CD4-positive, CD25-positive, alpha-beta regulatory T cell (primary cell): ENCODE measurements at regions not wholly inside any gene's neighbourhood (a gene's known extent, or its start where the extent isn't known, plus 50 kb on each side); places are given as distances from the start of the nearest gene placed in this dataset.
A peak's percentile ranks its signal among the peaks of the same experiment; 100 is the strongest.

Experiments
- ATAC-seq, 2 donors: fragments of 150-1000 bp; cut with Tn5 transposase; one replicate each; pipeline ENCODE4 v1.10.0; 2021; ENCODE audit warnings: low read depth in 2 of 2, moderate number of reproducible peaks in 2 of 2, moderate library complexity in 1 of 2
- DNase-seq, 3 donors: peaks; one replicate each; pipeline versions ENCODE4 v3.0.0 to v3.0.0-alpha.2; 2012 to 2022; ENCODE audit warnings: mixed read lengths in 1 of 3
- H3K27ac ChIP-seq: one replicate; pipeline ENCODE4 v1.7.0; 2013; ENCODE audit warnings: mild to moderate bottlenecking, low read length; ENCODE audit not compliant: insufficient read depth, poor library complexity, severe bottlenecking
- H3K27me3 ChIP-seq: one replicate; pipeline ENCODE4 v1.7.0; 2013; ENCODE audit warnings: low read length; ENCODE audit not compliant: control insufficient read depth, insufficient read depth
- H3K36me3 ChIP-seq: one replicate; pipeline ENCODE4 v1.7.0; 2013; ENCODE audit warnings: mild to moderate bottlenecking, low read length, moderate library complexity; ENCODE audit not compliant: control insufficient read depth, insufficient read depth
- H3K4me1 ChIP-seq: 2 replicates; pipeline ENCODE4 v1.7.0; 2013; ENCODE audit warnings: mild to moderate bottlenecking, low read length; ENCODE audit not compliant: insufficient read depth, control insufficient read depth, poor library complexity, severe bottlenecking
- H3K4me3 ChIP-seq: one replicate; pipeline ENCODE4 v1.7.0; 2013; ENCODE audit warnings: low read depth, mild to moderate bottlenecking, low read length, moderate library complexity
- H3K9me3 ChIP-seq, 2 experiments: 1 replicate in 1 of 2; 2 replicates in 1 of 2; pipeline ENCODE4 v1.7.0; 2013; ENCODE audit warnings: low read length in 2 of 2, mild to moderate bottlenecking in 1 of 2, moderate library complexity in 1 of 2; ENCODE audit not compliant: control insufficient read depth in 2 of 2
- H3K27ac Mint-ChIP-seq, 3 donors: one replicate each; pipeline ENCODE4 v1.8.0; 2020 to 2022; ENCODE audit warnings: mild to moderate bottlenecking in 3 of 3, mixed read lengths in 3 of 3, moderate library complexity in 2 of 3
- H3K27me3 Mint-ChIP-seq: one replicate; pipeline ENCODE4 v1.8.0; 2022; ENCODE audit warnings: mild to moderate bottlenecking, mixed read lengths
- H3K36me3 Mint-ChIP-seq: one replicate; pipeline ENCODE4 v1.8.0; 2020; ENCODE audit warnings: mixed read lengths
- H3K4me1 Mint-ChIP-seq, 4 donors: one replicate each; pipeline ENCODE4 v1.8.0; 2020 to 2022; ENCODE audit warnings: mixed read lengths in 4 of 4, mild to moderate bottlenecking in 1 of 4
- H3K4me3 Mint-ChIP-seq, 4 donors: one replicate each; pipeline ENCODE4 v1.8.0; 2020 to 2022; ENCODE audit warnings: mild to moderate bottlenecking in 4 of 4, mixed read lengths in 4 of 4, moderate library complexity in 3 of 4
- H3K9me3 Mint-ChIP-seq, 7 donors: one replicate each; pipeline ENCODE4 v1.8.0; 2020 to 2022; ENCODE audit warnings: mixed read lengths in 7 of 7, mild to moderate bottlenecking in 3 of 7, moderate library complexity in 2 of 7

GRCh38 chr4:1500231-1500965 is 94.2 kb upstream of the NKX1-1 start:
- H3K4me1 ChIP-seq = no peaks in the 10 kb centered on the region
- H3K4me3 ChIP-seq = no peak overlapping the region
- Mint-ChIP-seq H3K27me3 (no peaks in the 10 kb centered on the region), H3K4me3 (no peak overlapping the region), H3K4me1 (no peaks in the 10 kb centered on the region), H3K9me3 (no peaks in the 10 kb centered on the region), H3K27ac (peak overlapping the region in 1 of 3 donors; percentile 23), H3K36me3 (no peaks in the 10 kb centered on the region)
- no peak overlapping the region for H3K27ac ChIP-seq
- no peaks in the 10 kb centered on the region for H3K36me3 ChIP-seq
- ATAC-seq (no peak), DNase-seq (no peak)
- H3K9me3 ChIP-seq = no peaks in the 10 kb centered on the region
- H3K27me3 ChIP-seq = no peaks in the 10 kb centered on the region

- Histone ChIP-seq H3K9me3 (no peaks in the 10 kb centered on the region), H3K4me3 (no peak overlapping the region), H3K27me3 (no peaks in the 10 kb centered on the region), H3K36me3 (no peaks in the 10 kb centered on the region), H3K4me1 (no peaks in the 10 kb centered on the region), H3K27ac (no peak overlapping the region)
- H3K4me1 Mint-ChIP-seq = no peaks in the 10 kb centered on the region
- H3K27ac Mint-ChIP-seq = no peak overlapping the region
- H3K4me3 Mint-ChIP-seq = no peak overlapping the region
- no peaks in the 10 kb centered on the region for H3K27me3 Mint-ChIP-seq
- ATAC-seq = no peak
- H3K9me3 Mint-ChIP-seq = no peaks in the 10 kb centered on the region
- H3K36me3 Mint-ChIP-seq = no peaks in the 10 kb centered on the region
- DNase-seq = no peak
These were observed 93.2 kb upstream of the NKX1-1 start for GRCh38 chr4:1499465-1499864.

GRCh38 chr4:1497189-1497801 is 91.1 kb upstream of the NKX1-1 start:
- H3K36me3 ChIP-seq = no peaks in the 10 kb centered on the region
- no peaks in the 10 kb centered on the region for H3K4me1 ChIP-seq
- no peak overlapping the region for H3K27ac Mint-ChIP-seq
- no peak for ATAC-seq
- H3K36me3 Mint-ChIP-seq = no peaks in the 10 kb centered on the region
- no peak for DNase-seq
- no peaks in the 10 kb centered on the region for H3K9me3 Mint-ChIP-seq
- no peak overlapping the region for H3K4me3 Mint-ChIP-seq
- no peaks in the 10 kb centered on the region for H3K27me3 ChIP-seq
- no peaks in the 10 kb centered on the region for H3K9me3 ChIP-seq
- no peak overlapping the region for H3K27ac ChIP-seq
- no peaks in the 10 kb centered on the region for H3K4me1 Mint-ChIP-seq
- no peak overlapping the region for H3K4me3 ChIP-seq
- peaks cover 5% of the 10 kb centered on the region for H3K27me3 Mint-ChIP-seq

GRCh38 chr4:1496116-1496642 is 89.9 kb upstream of the NKX1-1 start:
- ATAC-seq (no peak), DNase-seq (no peak)
- no peaks in the 10 kb centered on the region for H3K4me1 Mint-ChIP-seq
- peaks cover 5% of the 10 kb centered on the region for H3K27me3 Mint-ChIP-seq
- H3K4me3 Mint-ChIP-seq = no peak overlapping the region
- H3K4me1 ChIP-seq = no peaks in the 10 kb centered on the region
- H3K27ac Mint-ChIP-seq = no peak overlapping the region
- H3K27me3 ChIP-seq = no peaks in the 10 kb centered on the region
- H3K9me3 ChIP-seq = no peaks in the 10 kb centered on the region
- no peaks in the 10 kb centered on the region for H3K9me3 Mint-ChIP-seq
- no peak overlapping the region for H3K27ac ChIP-seq
- no peaks in the 10 kb centered on the region for H3K36me3 Mint-ChIP-seq
- H3K4me3 ChIP-seq = no peak overlapping the region
- H3K36me3 ChIP-seq = no peaks in the 10 kb centered on the region

GRCh38 chr4:1495416-1496115 is 89.3 kb upstream of the NKX1-1 start:
- H3K27ac ChIP-seq = no peak overlapping the region
- DNase-seq = no peak
- H3K4me3 ChIP-seq = no peak overlapping the region
- no peak for ATAC-seq
- no peak overlapping the region for H3K27ac Mint-ChIP-seq
- no peaks in the 10 kb centered on the region for H3K4me1 ChIP-seq
- no peaks in the 10 kb centered on the region for H3K36me3 Mint-ChIP-seq
- H3K9me3 ChIP-seq = no peaks in the 10 kb centered on the region
- no peaks in the 10 kb centered on the region for H3K9me3 Mint-ChIP-seq
- no peaks in the 10 kb centered on the region for H3K36me3 ChIP-seq
- no peaks in the 10 kb centered on the region for H3K27me3 ChIP-seq
- no peaks in the 10 kb centered on the region for H3K4me1 Mint-ChIP-seq
- H3K4me3 Mint-ChIP-seq = no peak overlapping the region
- peaks cover 5% of the 10 kb centered on the region for H3K27me3 Mint-ChIP-seq

- Mint-ChIP-seq H3K4me3 (no peak overlapping the region), H3K27ac (no peak overlapping the region), H3K36me3 (no peaks in the 10 kb centered on the region), H3K4me1 (no peaks in the 10 kb centered on the region), H3K9me3 (no peaks in the 10 kb centered on the region), H3K27me3 (peaks cover 5% of the 10 kb centered on the region)
- no peaks in the 10 kb centered on the region for H3K4me1 ChIP-seq
- no peaks in the 10 kb centered on the region for H3K36me3 ChIP-seq
- ATAC-seq (no peak), DNase-seq (no peak)
- H3K4me3 ChIP-seq = no peak overlapping the region
- H3K27ac ChIP-seq = no peak overlapping the region
- H3K27me3 ChIP-seq = no peaks in the 10 kb centered on the region
- no peaks in the 10 kb centered on the region for H3K9me3 ChIP-seq
These were observed 88.4 kb upstream of the NKX1-1 start for GRCh38 chr4:1494416-1495315.

- Mint-ChIP-seq H3K27me3 (peaks cover 5% of the 10 kb centered on the region), H3K4me1 (no peaks in the 10 kb centered on the region), H3K4me3 (no peak overlapping the region), H3K9me3 (no peaks in the 10 kb centered on the region), H3K36me3 (no peaks in the 10 kb centered on the region), H3K27ac (no peak overlapping the region)
- DNase-seq (no peak), ATAC-seq (no peak)
- H3K27ac ChIP-seq = no peak overlapping the region
- no peaks in the 10 kb centered on the region for H3K4me1 ChIP-seq
- no peaks in the 10 kb centered on the region for H3K9me3 ChIP-seq
- H3K27me3 ChIP-seq = no peaks in the 10 kb centered on the region
- H3K4me3 ChIP-seq = no peak overlapping the region
- H3K36me3 ChIP-seq = no peaks in the 10 kb centered on the region
These were observed 87.5 kb upstream of the NKX1-1 start for GRCh38 chr4:1493540-1494287.
